Caki2 (cell line): ENCODE measurements at regions not wholly inside any gene's neighbourhood (a gene's known extent, or its start where the extent isn't known, plus 50 kb on each side); places are given as distances from the start of the nearest gene placed in this dataset.
A peak's percentile ranks its signal among the peaks of the same experiment; 100 is the strongest.
"Not testable (repeated sequence)": the region's sequence is repeated elsewhere in the genome, so short reads cannot be mapped to it uniquely, and the experiment has no call there.

Experiments
- DNase-seq: peaks from one replicate; pipeline ENCODE4 v3.0.0-alpha.2; 2015; ENCODE audit warnings: low read depth
- in situ Hi-C: cut with HindIII; loops from 2 replicates; pipeline ENCODE4 v1.10.0; 2016; ENCODE audit warnings: low sequenced_read_pairs, low pct_unique_long_range_greater_than_20kb, mixed read lengths

DNA sequence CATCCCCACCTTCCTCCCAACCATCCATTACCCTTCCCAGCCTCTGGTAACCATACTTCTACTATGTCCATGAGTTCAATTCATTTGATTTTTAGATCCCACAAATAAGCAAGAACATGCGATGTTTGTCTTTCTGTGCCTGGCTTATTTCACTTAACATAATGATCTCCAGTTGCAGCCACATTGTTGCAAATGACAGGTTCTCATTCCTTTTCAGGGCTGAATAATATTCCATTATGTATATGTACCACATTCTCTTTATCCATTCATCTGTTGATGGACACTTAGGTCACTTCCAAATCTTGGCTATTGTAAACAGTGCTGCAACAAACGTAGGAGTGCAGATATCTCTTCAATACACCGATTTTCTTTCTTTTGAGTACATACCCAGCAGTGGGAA is 522.1 kb downstream of the TMEM114 start:
- in situ Hi-C loops, DNase-seq: not testable (repeated sequence)

DNA sequence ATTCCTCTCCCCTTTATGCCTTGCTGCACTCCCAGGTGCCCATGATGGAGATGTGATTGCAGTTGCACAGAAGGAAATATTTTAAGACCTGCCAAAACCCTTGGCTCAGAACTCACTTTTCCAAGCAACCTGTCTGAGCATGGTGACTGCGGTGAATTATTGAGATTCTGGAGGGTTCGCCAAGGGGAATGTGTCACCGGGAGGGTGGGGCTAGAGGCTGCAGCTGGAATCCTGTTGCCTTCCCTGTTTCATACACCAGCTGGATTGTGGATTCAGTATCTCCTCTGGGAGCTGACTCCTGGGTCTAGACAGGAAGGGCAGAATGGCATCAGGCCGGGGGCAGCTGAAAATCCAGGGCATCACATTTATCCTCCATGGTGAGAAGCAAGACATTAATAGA is 527.2 kb downstream of the TMEM114 start:
- in situ Hi-C loops = no loop called here
- DNase-seq = no peak

DNA sequence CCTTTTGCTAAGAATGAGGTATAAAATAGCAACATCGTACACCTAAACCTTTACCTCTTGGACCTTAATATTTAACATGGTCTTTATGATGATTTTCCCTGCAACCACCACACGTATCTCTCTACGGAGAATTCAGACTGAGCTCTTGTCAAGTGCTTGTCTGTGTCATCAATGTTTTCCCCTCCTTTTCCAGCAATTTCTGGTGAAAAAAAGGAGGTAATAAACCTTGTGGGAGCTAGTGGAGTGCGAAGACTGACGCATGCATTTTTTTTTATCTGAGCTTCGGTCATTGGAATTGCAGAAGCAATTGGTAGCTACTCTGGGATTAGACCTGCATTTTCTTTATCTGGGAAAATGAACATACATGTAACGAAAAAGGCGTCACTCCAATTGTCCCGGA is 527.6 kb downstream of the TMEM114 start:
- DNase-seq = no peak
- in situ Hi-C loops = no loop called here

DNA sequence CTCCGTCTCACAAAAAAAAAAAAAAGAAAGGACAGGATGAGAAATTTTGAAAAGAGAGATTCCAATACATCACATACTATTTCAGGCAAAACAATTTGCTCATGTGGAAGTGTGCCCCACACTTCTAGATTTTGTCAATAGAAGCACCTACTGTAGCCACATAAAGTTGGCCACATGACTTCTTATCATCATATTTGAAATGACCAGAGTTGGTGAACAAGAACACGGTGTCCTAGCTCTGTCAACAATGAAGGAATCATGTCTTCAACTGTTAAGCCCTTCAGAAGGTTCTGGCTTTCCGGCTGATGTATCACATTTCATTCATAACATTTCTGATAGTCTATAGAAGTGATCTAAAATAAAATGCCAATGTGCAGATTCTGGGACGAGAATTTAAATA is 534.5 kb downstream of the TMEM114 start:
- DNase-seq = no peak
- in situ Hi-C loops = no loop called here

- in situ Hi-C loops = no loop called here
- no peak for DNase-seq
These were observed 536.9 kb downstream of the TMEM114 start for GRCh38 chr16:8053437-8053836.

- in situ Hi-C loops = no loop called here
- DNase-seq = no peak
These were observed 541.9 kb downstream of the TMEM114 start for GRCh38 chr16:8048433-8048832.

DNA sequence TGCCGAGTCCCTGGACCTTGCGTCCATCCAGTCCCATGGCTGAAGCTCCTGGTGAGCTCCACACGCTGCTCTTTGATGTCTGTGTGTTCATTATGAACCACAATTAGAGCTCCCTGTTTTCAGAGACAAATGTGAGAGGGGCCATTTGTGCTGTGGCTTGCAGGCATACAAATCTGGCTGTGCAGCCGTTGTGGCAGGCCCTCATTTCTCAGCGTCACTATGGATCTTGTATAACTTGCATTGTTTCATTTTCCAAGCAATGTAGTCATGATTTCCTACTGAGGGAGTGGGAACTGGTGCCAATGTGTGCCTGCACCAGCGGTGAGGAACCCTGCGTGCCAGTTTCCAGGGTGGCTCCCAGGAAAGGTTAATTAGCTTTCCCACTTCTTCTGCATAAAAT is 542.6 kb downstream of the TMEM114 start:
- no peak for DNase-seq

GRCh38 chr16:8044796-8045195 is 545.5 kb downstream of the TMEM114 start:
- no peak for DNase-seq
- in situ Hi-C loops = no loop called here

More for the DNA sequence above, 542.6 kb downstream of the TMEM114 start:
- in situ Hi-C loops = no loop called here

DNA sequence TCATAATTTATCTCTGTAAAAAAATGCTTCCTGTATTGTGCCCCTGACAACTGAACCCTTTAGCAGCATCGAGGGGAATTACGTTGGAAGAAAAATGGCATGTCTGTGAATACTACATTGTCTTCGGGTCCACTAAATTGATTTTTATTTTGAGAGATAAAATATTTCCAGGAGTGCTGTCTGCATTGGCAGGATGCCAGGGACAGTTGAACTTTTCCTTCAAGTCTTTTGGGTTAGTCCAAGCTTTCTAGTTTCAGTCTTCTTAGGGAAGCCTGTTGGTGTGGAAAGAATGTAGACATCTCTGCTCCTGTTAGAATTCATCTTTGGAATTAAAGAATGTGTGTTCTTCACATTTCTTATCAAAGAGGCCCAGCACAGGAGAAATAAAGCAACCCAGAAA is 557.9 kb downstream of the TMEM114 start:
- DNase-seq = no peak
- in situ Hi-C loops = no loop called here

DNA sequence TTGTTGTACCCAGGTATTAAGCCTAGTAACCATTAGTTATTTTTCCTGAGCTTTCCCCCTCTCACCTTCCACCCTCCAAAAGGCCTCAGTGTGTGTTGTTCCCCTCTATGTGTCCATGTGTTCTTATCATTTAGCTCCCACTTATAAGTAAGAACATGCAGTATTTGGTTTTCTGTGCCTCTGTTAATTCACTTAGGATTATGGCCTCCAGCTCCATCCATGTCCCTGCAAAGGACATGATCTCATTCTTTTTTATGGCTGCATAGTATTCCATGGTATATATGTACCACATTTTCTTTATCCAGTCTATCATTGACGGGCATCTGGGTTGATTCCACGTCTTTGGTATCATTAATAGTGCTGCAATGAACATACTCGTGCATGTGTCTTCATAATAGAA is 560.3 kb downstream of the TMEM114 start:
- in situ Hi-C loops, DNase-seq: not testable (repeated sequence)

GRCh38 chr16:8026450-8026849 is 563.9 kb downstream of the TMEM114 start:
- DNase-seq = peak; percentile 17
- in situ Hi-C loops = no loop called here

- in situ Hi-C loops = no loop called here
- no peak for DNase-seq
These were observed 567.0 kb downstream of the TMEM114 start for GRCh38 chr16:8023326-8023725.

DNA sequence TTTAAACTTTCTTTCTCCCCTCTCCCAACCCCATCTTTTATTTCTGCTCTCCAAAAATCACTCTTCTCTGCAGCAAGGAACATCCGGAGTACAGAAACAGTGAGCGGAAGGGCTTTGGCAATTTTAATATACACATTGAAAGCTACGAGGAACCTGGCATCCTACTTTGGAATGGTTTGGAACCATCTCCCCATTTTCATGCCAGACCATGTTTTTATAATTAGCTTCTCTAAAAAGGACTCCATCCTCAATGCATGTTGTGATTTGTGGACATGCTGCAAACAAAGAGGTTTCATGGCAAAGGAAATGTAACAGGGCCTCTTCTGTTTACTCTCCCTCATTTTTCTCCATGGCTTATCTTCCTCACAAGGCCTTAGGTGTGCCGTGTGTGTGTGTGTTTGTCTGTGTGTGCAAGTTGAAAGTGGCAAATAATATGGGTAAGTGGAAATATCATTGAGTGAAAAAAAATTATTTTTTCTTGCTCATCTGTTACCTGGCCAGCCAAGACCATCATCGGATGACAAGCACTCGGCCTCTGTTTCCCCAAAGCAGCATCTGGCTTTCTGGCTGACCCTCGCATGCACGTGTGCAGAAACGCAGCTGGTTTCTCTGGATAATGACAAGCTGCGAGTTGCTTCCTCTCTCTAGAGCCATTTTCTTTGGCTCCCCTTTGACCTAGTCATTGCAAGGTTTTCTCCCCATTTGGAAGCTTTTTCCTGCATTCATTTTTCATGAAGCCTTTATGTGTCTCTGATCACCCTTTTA is 585.0 kb downstream of the TMEM114 start:
- no peak for DNase-seq
- in situ Hi-C loops = no loop called here

- in situ Hi-C loops = no loop called here
- no peak for DNase-seq
These were observed 591.4 kb downstream of the TMEM114 start for GRCh38 chr16:7998789-7999453.

DNA sequence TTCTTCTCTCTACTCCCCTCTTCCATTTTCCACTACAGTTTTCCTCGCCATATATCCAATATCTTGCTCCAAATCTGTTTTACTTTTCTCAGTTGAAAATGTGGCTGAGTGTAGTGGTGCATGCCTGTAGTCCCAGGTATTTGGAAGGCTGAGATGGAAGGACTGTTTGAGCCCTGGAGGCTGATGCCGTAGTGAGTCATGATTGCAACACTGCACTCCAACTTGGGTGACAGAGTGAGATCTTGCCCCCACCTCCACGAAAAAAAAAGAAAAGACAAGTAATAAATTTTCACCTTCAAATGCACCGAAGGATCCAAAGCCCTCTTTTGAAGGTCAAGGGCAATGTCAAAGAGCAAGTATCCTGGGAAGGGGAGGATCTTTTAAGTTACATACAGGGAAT is 592.3 kb downstream of the TMEM114 start:
- in situ Hi-C loops = no loop called here
- DNase-seq = no peak

DNA sequence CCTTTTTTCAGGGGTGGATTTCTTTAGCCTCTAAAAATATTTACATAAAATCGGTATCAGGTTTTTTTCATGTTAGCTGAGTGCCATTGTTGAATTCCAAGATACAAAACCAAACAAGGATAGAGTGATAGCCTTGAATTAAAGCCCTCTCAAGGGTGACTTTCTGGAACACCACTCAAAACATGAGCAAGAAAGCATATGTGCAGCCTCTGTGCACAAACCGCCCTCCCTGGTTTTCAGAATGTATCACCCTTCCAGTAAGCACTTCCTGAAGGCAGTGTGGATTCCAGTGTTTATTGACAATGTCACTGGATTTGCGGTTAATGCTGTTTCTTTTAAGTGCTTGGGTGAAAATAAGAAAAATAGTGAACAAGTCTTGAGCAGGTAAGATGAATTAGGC is 597.7 kb downstream of the TMEM114 start:
- in situ Hi-C loops = no loop called here
- DNase-seq = no peak

- DNase-seq = no peak
- in situ Hi-C loops = no loop called here
These were observed 599.6 kb downstream of the TMEM114 start for GRCh38 chr16:7990626-7991260.

DNA sequence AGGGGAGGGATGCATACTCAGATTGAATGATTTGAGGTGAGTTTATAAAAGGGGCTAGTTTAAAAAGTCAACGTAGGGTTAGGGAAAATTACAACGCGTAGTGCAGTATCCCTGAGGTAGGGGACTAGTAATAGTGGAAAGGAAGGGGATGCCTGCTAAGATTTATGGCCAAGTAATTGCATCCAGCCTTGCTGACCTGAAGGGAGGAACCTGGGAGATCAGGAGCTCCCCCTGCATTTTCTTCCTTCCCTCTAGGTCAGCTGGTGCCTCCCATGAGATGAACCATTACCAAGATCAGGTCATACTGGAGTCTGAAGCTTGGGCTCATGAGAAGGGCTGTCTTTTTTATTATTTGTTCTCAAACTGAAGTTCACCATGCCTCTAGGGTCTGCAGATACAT is 606.6 kb downstream of the TMEM114 start:
- in situ Hi-C loops = no loop called here
- no peak for DNase-seq

- no peak for DNase-seq
- in situ Hi-C loops = no loop called here
These were observed 610.2 kb downstream of the TMEM114 start for GRCh38 chr16:7980133-7980483.
